HPDE6-E6E7 (cell line): ENCODE measurements at regions not wholly inside any gene's neighbourhood (a gene's known extent, or its start where the extent isn't known, plus 50 kb on each side); places are given as distances from the start of the nearest gene placed in this dataset.

ENCODE experiments used
- DNase-seq: peaks from one replicate; pipeline ENCODE4 v3.0.0; 2011; ENCODE audit warnings: missing footprints; ENCODE audit errors: extremely low spot score

DNA sequence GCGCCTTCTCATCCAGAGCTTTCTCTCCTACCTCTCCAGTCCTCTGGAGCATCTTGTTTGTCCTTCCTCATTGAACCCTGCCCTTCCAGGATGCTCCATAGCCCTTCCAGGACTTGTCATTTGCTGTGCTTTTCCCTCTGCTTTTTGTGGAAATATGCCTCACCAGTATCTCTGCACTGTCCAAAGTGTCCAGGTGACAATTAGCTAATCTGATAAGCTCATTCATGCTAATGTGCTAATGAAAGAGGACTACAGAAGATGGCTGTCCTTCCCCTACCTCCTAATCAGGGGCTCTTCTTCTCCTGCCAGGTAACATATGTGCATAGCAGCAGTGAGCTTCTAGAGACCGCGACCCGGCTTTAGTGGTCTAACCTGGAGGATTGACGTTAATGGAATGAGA, 58.4 kb upstream of the OTX2 start:
- DNase-seq: no peak

DNA sequence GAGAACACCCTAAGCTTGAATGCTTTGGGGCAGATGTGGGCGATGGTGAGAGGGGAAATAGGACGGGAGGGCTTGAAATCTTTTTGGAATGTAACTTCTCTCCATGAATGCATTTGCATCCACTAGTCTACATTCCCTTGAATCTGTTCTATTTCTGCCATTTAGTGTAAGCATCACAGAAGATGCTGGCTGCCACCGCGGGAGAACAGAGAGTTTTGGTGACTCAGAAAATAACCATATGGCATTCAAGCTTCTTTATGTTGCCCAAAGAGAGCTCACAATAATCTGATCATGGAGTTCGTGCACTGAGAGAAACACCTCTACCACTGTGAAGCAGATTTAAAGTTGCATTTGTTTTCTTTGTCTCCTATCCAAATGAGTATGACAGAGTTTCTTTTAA, 52.6 kb upstream of the OTX2 start:
- DNase-seq: no peak

DNA sequence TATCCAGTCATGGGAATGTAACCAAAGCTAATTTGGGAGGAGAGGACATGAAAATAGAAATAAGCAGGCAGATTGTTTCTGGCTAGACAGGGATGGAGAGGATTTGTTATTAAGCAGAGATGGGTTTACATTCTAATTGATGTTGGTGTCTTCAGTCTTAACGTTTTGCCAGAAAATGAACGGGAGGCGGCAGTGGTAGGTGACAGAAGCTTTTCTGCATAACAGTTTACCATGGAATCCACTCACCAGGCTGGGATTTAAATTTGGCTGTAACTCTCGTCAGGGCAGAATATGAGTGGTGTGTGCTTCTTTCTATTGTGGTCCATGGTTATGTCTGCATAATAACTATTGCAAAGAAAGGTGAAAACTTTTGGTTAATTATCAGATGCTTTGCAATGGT, 50.2 kb upstream of the OTX2 start:
- DNase-seq: no peak
